Hematopoietic multipotent progenitor cell treated with erythropoietin and hydrocortisone succinate and interleukin-3 and kit ligand, for 6 days (in vitro differentiated cells): ENCODE measurements at regions not wholly inside any gene's neighbourhood (a gene's known extent, or its start where the extent isn't known, plus 50 kb on each side); places are given as distances from the start of the nearest gene placed in this dataset.

Source experiments
- DNase-seq: peaks from one replicate; pipeline ENCODE4 v3.0.0-alpha.2; 2015

- no peak for DNase-seq
Observed at GRCh38 chr5:155434267-155434666, 420.7 kb downstream of the KIF4B start.

- DNase-seq = no peak
Observed at GRCh38 chr5:155434681-155435080, 421.1 kb downstream of the KIF4B start.

- no peak for DNase-seq
Observed at GRCh38 chr5:155441849-155442248, 428.3 kb downstream of the KIF4B start.

- no peak for DNase-seq
Observed at GRCh38 chr5:155451106-155451505, 437.6 kb downstream of the KIF4B start.

GRCh38 chr5:155455791-155456514, 442.4 kb downstream of the KIF4B start:
- DNase-seq = no peak

GRCh38 chr5:155459889-155460500, 446.4 kb downstream of the KIF4B start:
- no peak for DNase-seq

- no peak for DNase-seq
Observed at GRCh38 chr5:155460501-155460931, 447.0 kb downstream of the KIF4B start.

GRCh38 chr5:155461304-155461703, 447.7 kb downstream of the KIF4B start:
- DNase-seq = no peak

GRCh38 chr5:155466851-155467250, 453.3 kb downstream of the KIF4B start:
- no peak for DNase-seq

GRCh38 chr5:155471027-155471426, 457.5 kb downstream of the KIF4B start:
- no peak for DNase-seq

GRCh38 chr5:155472780-155473179, 459.2 kb downstream of the KIF4B start:
- no peak for DNase-seq

- no peak for DNase-seq
Observed at GRCh38 chr5:155475318-155475717, 461.8 kb downstream of the KIF4B start.

GRCh38 chr5:155480731-155481131, 467.2 kb downstream of the KIF4B start:
- DNase-seq = no peak

- no peak for DNase-seq
Observed at GRCh38 chr5:155481182-155481581, 467.6 kb downstream of the KIF4B start.

- DNase-seq = no peak
Observed at GRCh38 chr5:155482428-155482827, 468.9 kb downstream of the KIF4B start.

- no peak for DNase-seq
Observed at GRCh38 chr5:155485386-155485785, 471.8 kb downstream of the KIF4B start.

GRCh38 chr5:155489949-155490348, 476.4 kb downstream of the KIF4B start:
- DNase-seq = no peak

- DNase-seq = no peak
Observed at GRCh38 chr5:155492191-155492590, 478.6 kb downstream of the KIF4B start.

GRCh38 chr5:155504606-155505005, 491.1 kb downstream of the KIF4B start:
- no peak for DNase-seq

- DNase-seq = no peak
Observed at GRCh38 chr5:155507363-155507762, 493.8 kb downstream of the KIF4B start.

- no peak for DNase-seq
Observed at GRCh38 chr5:155508673-155509072, 495.1 kb downstream of the KIF4B start.

- DNase-seq = no peak
Observed at GRCh38 chr5:155512329-155512728, 498.8 kb downstream of the KIF4B start.

- no peak for DNase-seq
Observed at GRCh38 chr5:155514105-155514563, 500.6 kb downstream of the KIF4B start.

GRCh38 chr5:155522540-155522939, 509.0 kb downstream of the KIF4B start:
- no peak for DNase-seq

- no peak for DNase-seq
Observed at GRCh38 chr5:155529362-155529761, 515.8 kb downstream of the KIF4B start.
